ENCODE measurements at regions not wholly inside any gene's neighbourhood (a gene's known extent, or its start where the extent isn't known, plus 50 kb on each side); places are given as distances from the start of the nearest gene placed in this dataset.

GRCh38 chr14:21749306-21749868 lies 75.8 kb upstream of the OR4E1 start:
- TF ChIP-seq, protein P1, sequence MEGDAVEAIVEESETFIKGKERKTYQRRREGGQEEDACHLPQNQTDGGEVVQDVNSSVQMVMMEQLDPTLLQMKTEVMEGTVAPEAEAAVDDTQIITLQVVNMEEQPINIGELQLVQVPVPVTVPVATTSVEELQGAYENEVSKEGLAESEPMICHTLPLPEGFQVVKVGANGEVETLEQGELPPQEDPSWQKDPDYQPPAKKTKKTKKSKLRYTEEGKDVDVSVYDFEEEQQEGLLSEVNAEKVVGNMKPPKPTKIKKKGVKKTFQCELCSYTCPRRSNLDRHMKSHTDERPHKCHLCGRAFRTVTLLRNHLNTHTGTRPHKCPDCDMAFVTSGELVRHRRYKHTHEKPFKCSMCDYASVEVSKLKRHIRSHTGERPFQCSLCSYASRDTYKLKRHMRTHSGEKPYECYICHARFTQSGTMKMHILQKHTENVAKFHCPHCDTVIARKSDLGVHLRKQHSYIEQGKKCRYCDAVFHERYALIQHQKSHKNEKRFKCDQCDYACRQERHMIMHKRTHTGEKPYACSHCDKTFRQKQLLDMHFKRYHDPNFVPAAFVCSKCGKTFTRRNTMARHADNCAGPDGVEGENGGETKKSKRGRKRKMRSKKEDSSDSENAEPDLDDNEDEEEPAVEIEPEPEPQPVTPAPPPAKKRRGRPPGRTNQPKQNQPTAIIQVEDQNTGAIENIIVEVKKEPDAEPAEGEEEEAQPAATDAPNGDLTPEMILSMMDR (CRISPR knock-in tag; IDR thresholded peaks at IDR 0.05): no peak
- TF ChIP-seq ZKSCAN8 (CRISPR knock-in tag; IDR thresholded peaks at IDR 0.05; ENCODE audit: borderline replicate concordance) (no peak), SRF (IDR thresholded peaks at IDR 0.05; ENCODE audit: low read depth, low read length) (no peak), POLR2A (IDR thresholded peaks at IDR 0.05; ENCODE audit: insufficient read depth in 1 of 2, low read depth in 2 of 2, low read length in 2 of 2) (no peak), AGO1 (IDR thresholded peaks at IDR 0.05; ENCODE audit: low read depth, low read length, poor library complexity, severe bottlenecking) (no peak)
- TF ChIP-seq, protein P2, sequence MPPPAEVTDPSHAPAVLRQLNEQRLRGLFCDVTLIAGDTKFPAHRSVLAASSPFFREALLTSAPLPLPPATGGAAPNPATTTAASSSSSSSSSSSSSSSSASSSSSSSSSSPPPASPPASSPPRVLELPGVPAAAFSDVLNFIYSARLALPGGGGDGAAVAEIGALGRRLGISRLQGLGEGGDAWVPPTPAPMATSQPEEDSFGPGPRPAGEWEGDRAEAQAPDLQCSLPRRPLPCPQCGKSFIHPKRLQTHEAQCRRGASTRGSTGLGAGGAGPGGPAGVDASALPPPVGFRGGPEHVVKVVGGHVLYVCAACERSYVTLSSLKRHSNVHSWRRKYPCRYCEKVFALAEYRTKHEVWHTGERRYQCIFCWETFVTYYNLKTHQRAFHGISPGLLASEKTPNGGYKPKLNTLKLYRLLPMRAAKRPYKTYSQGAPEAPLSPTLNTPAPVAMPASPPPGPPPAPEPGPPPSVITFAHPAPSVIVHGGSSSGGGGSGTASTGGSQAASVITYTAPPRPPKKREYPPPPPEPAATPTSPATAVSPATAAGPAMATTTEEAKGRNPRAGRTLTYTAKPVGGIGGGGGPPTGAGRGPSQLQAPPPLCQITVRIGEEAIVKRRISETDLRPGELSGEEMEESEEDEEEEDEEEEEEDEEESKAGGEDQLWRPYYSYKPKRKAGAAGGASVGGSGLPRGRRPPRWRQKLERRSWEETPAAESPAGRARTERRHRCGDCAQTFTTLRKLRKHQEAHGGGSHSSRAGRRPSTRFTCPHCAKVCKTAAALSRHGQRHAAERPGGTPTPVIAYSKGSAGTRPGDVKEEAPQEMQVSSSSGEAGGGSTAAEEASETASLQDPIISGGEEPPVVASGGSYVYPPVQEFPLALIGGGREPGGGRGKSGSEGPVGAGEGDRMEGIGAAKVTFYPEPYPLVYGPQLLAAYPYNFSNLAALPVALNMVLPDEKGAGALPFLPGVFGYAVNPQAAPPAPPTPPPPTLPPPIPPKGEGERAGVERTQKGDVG (CRISPR knock-in tag; IDR thresholded peaks at IDR 0.05; ENCODE audit: borderline replicate concordance): no peak

All from HepG2 (cell line).